HG02943 (cell line): ENCODE measurements at regions not wholly inside any gene's neighbourhood (a gene's known extent, or its start where the extent isn't known, plus 50 kb on each side); places are given as distances from the start of the nearest gene placed in this dataset.

Experiments used
- ATAC-seq: cut with Tn5 transposase; IDR thresholded peaks from one replicate; pipeline ENCODE4 v1.9.1; 2021; ENCODE audit warnings: mild to moderate bottlenecking, low read depth, moderate library complexity; ENCODE audit not compliant: unreplicated experiment

GRCh38 chr2:196473617-196474016, 165.9 kb upstream of the CCDC150 start:
- no peak for ATAC-seq

GRCh38 chr2:196475611-196476010, 163.9 kb upstream of the CCDC150 start:
- ATAC-seq = no peak

GRCh38 chr2:196478588-196478987, 160.9 kb upstream of the CCDC150 start:
- no peak for ATAC-seq

DNA sequence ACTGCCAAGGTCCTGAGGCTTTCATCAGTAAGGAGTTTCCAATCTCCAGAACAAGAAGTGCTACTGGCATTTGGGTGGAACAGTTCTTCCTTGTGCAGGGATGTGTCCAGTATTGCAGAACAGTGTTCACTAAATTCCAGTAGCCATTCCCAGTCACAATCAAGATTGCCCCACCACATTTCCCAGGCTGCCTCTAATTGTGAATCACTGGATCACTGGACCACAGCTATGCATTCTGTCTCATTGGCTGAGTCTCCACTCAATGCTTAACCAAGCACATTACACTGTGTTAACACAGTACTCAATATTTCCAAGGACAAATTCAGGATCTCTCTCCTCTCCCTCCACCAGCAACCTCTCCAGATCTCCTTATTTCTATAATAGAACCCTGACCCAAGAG, 160.2 kb upstream of the CCDC150 start:
- no peak for ATAC-seq

DNA sequence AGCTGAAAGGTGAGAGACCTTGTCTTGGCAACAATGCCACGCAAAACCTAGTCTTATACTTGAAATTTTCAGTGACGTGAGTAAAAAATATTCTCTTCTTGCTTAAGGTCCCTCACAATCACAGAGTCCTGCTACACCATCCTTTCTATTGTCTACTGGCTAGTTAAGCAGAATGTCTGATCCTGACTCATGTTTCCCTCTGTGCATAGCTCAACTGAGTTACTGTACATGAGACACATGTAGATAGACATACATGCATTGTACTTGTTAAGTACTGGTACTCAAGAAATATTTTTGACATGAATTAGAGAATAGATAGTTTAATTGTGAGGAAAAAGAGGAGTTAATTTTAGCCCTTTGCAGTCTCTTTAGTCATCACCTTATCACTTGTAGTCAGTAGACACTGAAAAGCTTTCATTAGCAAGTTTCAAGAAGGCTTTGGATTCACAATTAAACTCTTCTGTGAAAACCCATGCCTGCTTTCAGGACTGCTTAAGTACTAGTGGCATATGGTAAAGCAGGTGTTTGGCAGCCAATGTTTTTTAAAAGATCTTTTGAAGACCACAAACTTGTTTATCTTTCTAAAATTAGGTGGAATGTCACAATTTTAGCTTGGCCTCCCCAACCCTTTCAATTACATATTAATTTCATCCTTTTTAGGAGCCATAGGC, 158.7 kb upstream of the CCDC150 start:
- ATAC-seq = no peak

DNA sequence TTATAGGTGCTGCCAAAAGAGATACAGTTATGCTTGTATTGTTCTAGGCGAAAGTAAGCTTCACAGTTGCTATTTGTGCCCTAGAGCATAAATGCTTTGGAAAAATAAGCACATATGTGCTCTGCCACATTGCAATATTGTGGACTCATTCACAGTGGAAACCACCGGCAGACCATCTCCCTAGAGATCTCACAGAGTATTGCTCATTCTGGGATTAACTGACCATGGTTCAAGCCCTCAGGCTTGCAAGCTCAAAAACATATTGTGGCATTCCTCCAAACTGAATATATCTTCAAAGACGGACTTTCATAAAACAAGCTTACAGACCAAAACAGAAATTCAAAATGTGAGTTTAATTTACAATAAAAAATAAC, 158.2 kb upstream of the CCDC150 start:
- no peak for ATAC-seq

GRCh38 chr2:196482119-196483065, 157.1 kb upstream of the CCDC150 start:
- ATAC-seq = no peak

- ATAC-seq = no peak
These were observed 153.4 kb upstream of the CCDC150 start for GRCh38 chr2:196486146-196486545.

DNA sequence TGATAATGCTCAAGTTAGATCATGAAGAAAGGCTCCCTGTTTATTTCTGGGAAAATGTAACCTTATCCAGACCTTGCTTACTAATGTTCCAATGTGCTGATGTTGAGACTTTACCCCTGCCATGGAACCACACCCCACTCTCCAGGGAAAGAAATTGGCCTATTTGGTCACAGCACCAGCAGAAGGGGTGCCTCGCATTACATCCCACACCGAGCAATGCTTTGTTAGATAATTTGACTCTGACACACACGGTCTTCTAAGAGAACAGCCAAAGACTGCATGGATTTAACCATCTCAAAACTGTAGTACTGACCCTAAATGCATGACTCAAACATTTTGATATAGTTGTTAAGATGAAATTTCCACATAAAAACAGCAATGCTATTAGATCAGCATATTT, 152.1 kb upstream of the CCDC150 start:
- ATAC-seq = no peak

GRCh38 chr2:196489371-196489770, 150.1 kb upstream of the CCDC150 start:
- ATAC-seq = no peak

DNA sequence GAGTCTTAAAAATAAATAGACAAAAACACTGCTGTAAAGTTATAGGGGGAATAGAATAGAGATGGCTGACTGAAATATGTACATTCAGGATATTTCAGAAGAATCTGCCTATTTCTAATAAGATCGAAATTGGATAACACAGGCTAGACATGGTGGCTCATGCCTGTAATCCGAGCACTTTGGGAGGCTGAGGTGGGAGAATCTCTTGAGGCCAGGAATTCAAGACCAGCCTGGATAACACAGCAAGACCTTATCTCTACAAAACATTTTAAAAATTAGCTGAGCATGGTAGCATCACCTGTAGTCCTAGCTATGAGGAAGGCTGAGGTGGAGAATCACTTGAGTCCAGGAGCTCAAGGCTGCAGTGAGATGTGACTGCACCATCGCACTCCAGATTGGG, 146.6 kb upstream of the CCDC150 start:
- ATAC-seq = no peak

- ATAC-seq = no peak
These were observed 140.6 kb upstream of the CCDC150 start for GRCh38 chr2:196498962-196499361.

GRCh38 chr2:196499686-196500085, 139.8 kb upstream of the CCDC150 start:
- no peak for ATAC-seq

GRCh38 chr2:196500686-196501431, 138.7 kb upstream of the CCDC150 start:
- no peak for ATAC-seq

DNA sequence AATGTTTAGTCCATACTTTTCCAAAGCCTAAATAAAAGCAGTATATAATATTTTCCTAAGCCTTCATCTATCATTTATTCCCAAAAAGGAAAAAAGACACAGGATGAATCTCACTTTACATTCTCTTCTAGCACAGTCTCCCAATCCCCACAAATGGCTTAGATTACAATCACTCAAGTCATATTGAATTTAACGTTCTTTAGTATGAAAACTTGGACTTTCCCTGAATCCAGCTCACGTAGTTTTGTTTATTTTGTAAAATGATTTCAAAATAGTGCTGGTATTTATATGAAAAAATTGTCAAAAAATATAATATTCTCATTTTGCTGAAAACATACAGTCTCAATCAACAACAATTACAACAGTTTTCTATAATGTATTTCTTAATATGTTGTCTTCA, 137.7 kb upstream of the CCDC150 start:
- no peak for ATAC-seq

DNA sequence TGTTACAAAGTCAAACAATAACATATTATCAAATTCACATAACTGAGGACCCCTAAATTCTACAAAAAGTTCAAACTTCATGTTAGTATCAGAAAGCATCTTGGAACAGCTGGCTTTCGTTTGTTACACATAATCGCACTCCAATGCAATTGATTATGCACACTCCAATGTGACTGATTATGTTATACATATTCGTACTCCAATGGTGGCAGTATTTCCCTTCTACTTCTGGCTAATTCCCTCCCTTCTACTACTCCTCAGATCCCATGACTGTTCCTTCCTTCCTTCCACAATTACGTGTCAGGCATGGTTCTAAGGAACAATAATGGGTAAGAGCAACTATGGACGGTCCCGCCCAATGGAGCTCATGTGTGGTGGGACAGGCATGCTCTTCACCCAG, 137.1 kb upstream of the CCDC150 start:
- no peak for ATAC-seq

GRCh38 chr2:196503398-196503797, 136.1 kb upstream of the CCDC150 start:
- no peak for ATAC-seq

GRCh38 chr2:196504788-196505187, 134.7 kb upstream of the CCDC150 start:
- no peak for ATAC-seq

DNA sequence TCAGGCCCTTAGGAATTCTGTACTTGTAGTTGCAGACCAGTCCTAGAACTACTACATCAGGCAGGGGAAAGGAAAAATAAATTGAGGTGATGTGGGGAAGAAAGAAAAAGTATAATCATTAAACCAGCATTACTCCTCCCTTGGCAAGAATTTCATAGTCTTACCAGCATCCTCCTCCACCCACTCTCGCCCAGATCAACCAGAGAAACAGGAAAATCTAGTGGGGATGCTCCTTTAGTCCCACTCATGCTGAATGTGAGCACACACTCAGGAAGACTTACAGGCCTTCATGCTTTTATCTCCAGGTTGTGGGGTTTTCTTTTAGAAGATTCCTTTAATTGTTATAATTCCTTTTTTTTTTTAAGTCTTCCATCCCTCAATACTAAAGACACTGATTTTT, 129.3 kb upstream of the CCDC150 start:
- no peak for ATAC-seq

- no peak for ATAC-seq
These were observed 128.0 kb upstream of the CCDC150 start for GRCh38 chr2:196511258-196512168.
